Large intestine (tissue), 3 donors: ENCODE measurements at regions not wholly inside any gene's neighbourhood (a gene's known extent, or its start where the extent isn't known, plus 50 kb on each side); places are given as distances from the start of the nearest gene placed in this dataset.
"Not testable (repeated sequence)": the region's sequence is repeated elsewhere in the genome, so short reads cannot be mapped to it uniquely, and the experiment has no call there.

Experiments
- DNase-seq, 2 donors: peaks; one replicate each; pipeline versions ENCODE4 v3.0.0 to v3.0.0-alpha.2; 2013
- H3K27ac ChIP-seq: one replicate; pipeline ENCODE4 v1.5.1; 2013; ENCODE audit warnings: low read length
- H3K27me3 ChIP-seq: 2 replicates; pipeline ENCODE4 v1.6.1; 2013; ENCODE audit warnings: low read length; ENCODE audit not compliant: control insufficient read depth, insufficient read depth
- H3K36me3 ChIP-seq: 2 replicates; pipeline ENCODE4 v1.6.1; 2013; ENCODE audit warnings: low read length; ENCODE audit not compliant: control insufficient read depth, insufficient read depth
- H3K4me1 ChIP-seq: one replicate; pipeline ENCODE4 v1.6.1; 2013; ENCODE audit warnings: low read length; ENCODE audit not compliant: control insufficient read depth, insufficient read depth
- H3K4me3 ChIP-seq: one replicate; pipeline ENCODE4 v1.5.1; 2013; ENCODE audit warnings: low read length
- H3K9me3 ChIP-seq: one replicate; pipeline ENCODE4 v1.6.1; 2013; ENCODE audit warnings: mild to moderate bottlenecking, low read depth, low read length, moderate library complexity; ENCODE audit not compliant: control insufficient read depth
- WGBS: methylation state at CpG from one replicate; pipeline ENCODE4 v1.1.5; 2013; ENCODE audit warnings: low lambda C conversion rate; ENCODE audit not compliant: insufficient coverage; 5-methylcytosine and 5-hydroxymethylcytosine counted together

- H3K4me1 ChIP-seq: no peaks in the 10 kb centered on the region
- H3K27me3 ChIP-seq: peaks cover 2% of the 10 kb centered on the region
- H3K36me3 ChIP-seq: no peaks in the 10 kb centered on the region
- no peaks in the 10 kb centered on the region for H3K9me3 ChIP-seq
- WGBS: 95% methylated on average over 2 of the region's 7 CpGs
- DNase-seq: no peak
- no peak overlapping the region for H3K4me3 ChIP-seq
- no peak overlapping the region for H3K27ac ChIP-seq
Measured at GRCh38 chr4:54440394-54441136, 211.5 kb downstream of the PDGFRA start.

- Histone ChIP-seq H3K4me3 (no peak overlapping the region), H3K9me3 (no peaks in the 10 kb centered on the region), H3K27me3 (peaks cover 2% of the 10 kb centered on the region), H3K4me1 (no peaks in the 10 kb centered on the region), H3K27ac (no peak overlapping the region), H3K36me3 (no peaks in the 10 kb centered on the region)
- no peak for DNase-seq
Measured at GRCh38 chr4:54445866-54446265, 211.9 kb upstream of the KIT start.

DNA sequence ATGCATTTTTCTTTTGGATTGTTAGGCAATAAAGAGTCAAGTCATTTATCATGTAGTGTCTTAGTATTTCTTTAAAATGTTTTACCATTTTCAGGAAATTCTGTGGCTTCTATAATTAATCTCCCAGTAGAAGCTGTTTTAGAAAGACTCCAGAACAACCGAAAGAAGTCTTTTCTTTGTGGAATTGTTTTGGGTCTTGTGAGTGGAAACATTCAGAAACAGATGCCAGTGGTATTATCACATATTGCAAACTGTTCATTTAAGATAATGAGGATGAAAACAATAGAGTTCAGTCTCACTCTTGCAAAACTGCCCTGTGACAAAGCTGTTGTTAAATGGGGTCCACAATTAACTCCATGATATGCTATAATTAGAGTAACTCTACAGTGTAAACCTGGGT is 211.2 kb upstream of the KIT start:
- Histone ChIP-seq H3K4me1 (no peaks in the 10 kb centered on the region), H3K27ac (no peak overlapping the region), H3K36me3 (no peaks in the 10 kb centered on the region), H3K9me3 (no peaks in the 10 kb centered on the region), H3K27me3 (peaks cover 2% of the 10 kb centered on the region), H3K4me3 (no peak overlapping the region)
- DNase-seq: no peak
- WGBS: no CpG with 5 or more reads among the region's 1 CpG

- Histone ChIP-seq H3K27me3 (peaks cover 2% of the 10 kb centered on the region), H3K27ac (no peak overlapping the region), H3K4me3 (no peak overlapping the region), H3K4me1 (no peaks in the 10 kb centered on the region), H3K9me3 (no peaks in the 10 kb centered on the region), H3K36me3 (no peaks in the 10 kb centered on the region)
- no CpG with 5 or more reads among the region's 2 CpGs for WGBS
- no peak for DNase-seq
Measured at GRCh38 chr4:54447304-54447703, 210.5 kb upstream of the KIT start.

- no peaks in the 10 kb centered on the region for H3K36me3 ChIP-seq
- no peak overlapping the region for H3K4me3 ChIP-seq
- H3K27ac ChIP-seq: no peak overlapping the region
- no peak for DNase-seq
- no peaks in the 10 kb centered on the region for H3K9me3 ChIP-seq
- WGBS: 88% methylated on average over 3 of the region's 5 CpGs
- no peaks in the 10 kb centered on the region for H3K27me3 ChIP-seq
- no peaks in the 10 kb centered on the region for H3K4me1 ChIP-seq
Measured at GRCh38 chr4:54449999-54450398, 207.8 kb upstream of the KIT start.

- H3K9me3 ChIP-seq, H3K4me3 ChIP-seq, H3K27ac ChIP-seq, H3K27me3 ChIP-seq, H3K36me3 ChIP-seq, H3K4me1 ChIP-seq, DNase-seq: not testable (repeated sequence)
- WGBS: 100% methylated on average over 2 of the region's 9 CpGs
Measured at GRCh38 chr4:54466960-54467359, 190.8 kb upstream of the KIT start.

DNA sequence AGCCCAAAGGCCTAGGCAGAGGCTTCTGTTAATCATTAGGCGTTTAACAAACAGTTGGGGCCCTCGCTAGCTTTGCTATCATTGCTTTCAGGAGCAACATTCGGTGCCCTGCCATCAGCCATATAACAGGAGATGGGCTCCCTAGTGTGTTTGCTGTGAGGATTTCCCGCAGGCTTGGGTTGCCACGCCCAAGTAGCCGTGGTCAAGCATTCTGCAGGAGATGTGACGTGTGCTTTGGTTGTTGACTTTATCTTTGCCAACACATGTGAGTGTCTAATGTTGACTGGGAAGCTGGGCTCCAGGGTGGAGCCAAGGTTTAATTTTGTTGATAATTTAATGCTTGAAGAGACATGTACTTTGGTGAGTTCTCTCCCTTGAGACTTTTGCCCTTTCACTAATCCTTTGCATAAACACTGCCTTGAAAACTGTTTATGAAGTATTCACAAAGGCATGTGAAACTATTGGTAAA is 184.6 kb upstream of the KIT start:
- no peaks in the 10 kb centered on the region for H3K27me3 ChIP-seq
- H3K27ac ChIP-seq: no peak overlapping the region
- H3K9me3 ChIP-seq: no peaks in the 10 kb centered on the region
- DNase-seq: peak; percentile 4 to 21
- no peaks in the 10 kb centered on the region for H3K36me3 ChIP-seq
- no CpG with 5 or more reads among the region's 7 CpGs for WGBS
- no peak overlapping the region for H3K4me3 ChIP-seq
- no peaks in the 10 kb centered on the region for H3K4me1 ChIP-seq

GRCh38 chr4:54473798-54474197 is 184.0 kb upstream of the KIT start:
- H3K4me3 ChIP-seq: no peak overlapping the region
- peaks cover 2% of the 10 kb centered on the region for H3K9me3 ChIP-seq
- no peaks in the 10 kb centered on the region for H3K4me1 ChIP-seq
- H3K27ac ChIP-seq: no peak overlapping the region
- H3K27me3 ChIP-seq: no peaks in the 10 kb centered on the region
- no peak for DNase-seq
- 90% methylated on average over 2 of the region's 6 CpGs for WGBS
- H3K36me3 ChIP-seq: no peaks in the 10 kb centered on the region

DNA sequence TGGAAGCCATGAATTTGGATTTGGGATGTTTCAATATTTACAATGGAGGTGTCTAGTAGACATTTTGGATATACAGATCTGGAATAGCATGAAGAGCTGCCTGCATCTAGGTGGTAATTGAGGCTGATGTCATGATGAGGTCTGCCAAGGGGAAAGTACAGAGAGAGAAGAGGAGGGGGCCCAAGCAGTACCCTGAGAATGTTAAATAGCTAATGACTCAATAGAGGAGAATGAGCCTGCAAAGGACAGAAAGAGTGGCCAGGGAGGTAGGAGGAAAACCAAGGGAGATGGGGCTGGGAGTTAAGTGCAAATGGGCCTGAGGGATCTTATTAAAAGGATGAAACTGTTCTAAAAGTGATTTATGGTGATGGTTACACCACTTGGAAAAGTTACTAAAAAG is 182.2 kb upstream of the KIT start:
- Histone ChIP-seq H3K27me3 (no peaks in the 10 kb centered on the region), H3K4me3 (no peak overlapping the region), H3K9me3 (peaks cover 5% of the 10 kb centered on the region), H3K4me1 (no peaks in the 10 kb centered on the region), H3K36me3 (no peaks in the 10 kb centered on the region), H3K27ac (no peak overlapping the region)
- DNase-seq: no peak

DNA sequence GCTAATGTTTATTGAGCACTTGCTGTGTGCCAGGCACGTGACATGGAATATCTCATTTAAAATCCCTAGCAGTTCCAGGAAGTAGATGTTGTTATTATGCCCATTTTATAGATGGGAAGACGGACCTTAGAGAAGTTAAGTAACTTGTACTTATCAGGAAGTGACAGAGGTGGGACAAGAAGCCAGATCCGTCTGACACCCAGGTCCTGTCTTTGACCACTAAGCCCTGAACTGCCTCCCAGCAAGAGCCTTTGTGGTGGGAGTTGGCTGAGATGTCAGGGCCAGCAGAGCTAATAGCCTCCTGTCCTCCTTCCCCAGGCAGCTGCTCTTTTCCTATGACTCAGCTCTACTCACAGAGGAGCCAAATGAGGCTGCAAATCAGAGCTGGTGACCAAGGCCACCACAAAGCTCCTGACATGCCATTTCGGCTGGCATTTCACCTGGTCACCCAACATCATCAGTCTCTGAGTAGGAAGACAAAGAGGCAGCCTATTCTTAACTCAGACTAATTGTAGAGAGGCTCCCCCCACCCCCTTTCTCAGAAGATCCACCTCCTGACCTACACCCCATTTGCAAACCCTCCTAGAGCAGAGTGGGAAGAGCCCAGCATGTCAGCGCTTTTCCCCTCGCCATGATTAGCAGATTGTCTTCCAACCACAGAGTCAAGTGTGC is 175.1 kb upstream of the KIT start:
- no peaks in the 10 kb centered on the region for H3K4me1 ChIP-seq
- no peak for DNase-seq

GRCh38 chr4:54484383-54484782 is 173.4 kb upstream of the KIT start:
- no peaks in the 10 kb centered on the region for H3K9me3 ChIP-seq
- no peaks in the 10 kb centered on the region for H3K36me3 ChIP-seq
- no peak overlapping the region for H3K27ac ChIP-seq
- H3K4me1 ChIP-seq: no peaks in the 10 kb centered on the region
- no peak for DNase-seq
- 100% methylated on average over 1 of the region's 6 CpGs for WGBS
- H3K27me3 ChIP-seq: no peaks in the 10 kb centered on the region
- no peak overlapping the region for H3K4me3 ChIP-seq

More for the DNA sequence above, 175.1 kb upstream of the KIT start:
- Histone ChIP-seq H3K27me3 (no peaks in the 10 kb centered on the region), H3K4me3 (no peak overlapping the region), H3K27ac (no peak overlapping the region), H3K9me3 (peaks cover 5% of the 10 kb centered on the region), H3K36me3 (no peaks in the 10 kb centered on the region)
- WGBS: no CpG with 5 or more reads among the region's 6 CpGs
